ENCODE measurements at regions not wholly inside any gene's neighbourhood (a gene's known extent, or its start where the extent isn't known, plus 50 kb on each side); places are given as distances from the start of the nearest gene placed in this dataset.
A peak's percentile ranks its signal among the peaks of the same experiment; 100 is the strongest.

- Histone ChIP-seq H3K4me3 (ENCODE audit: insufficient read length, low read depth) (no peak overlapping the region), H3K27me3 (ENCODE audit: insufficient read depth, insufficient read length) (no peaks in the 10 kb centered on the region), H3K9me3 (ENCODE audit: insufficient read depth, low read length) (no peaks in the 10 kb centered on the region), H3K9ac (ENCODE audit: insufficient read length, low read depth) (no peak overlapping the region), H3K4me1 (ENCODE audit: insufficient read depth, insufficient read length) (no peaks in the 10 kb centered on the region), H3K36me3 (ENCODE audit: insufficient read depth, insufficient read length, low read length) (no peaks in the 10 kb centered on the region)
- DNase-seq (ENCODE audit: low read depth, low spot score) = no peak
- TF ChIP-seq ZNF274 (IDR thresholded peaks at IDR 0.05; ENCODE audit: low read depth, low read length) (no peak), YY1 (IDR thresholded peaks at IDR 0.05; ENCODE audit: insufficient read depth, insufficient read length) (no peak), SUZ12 (IDR thresholded peaks at IDR 0.05; ENCODE audit: extremely low read depth, insufficient read depth, insufficient read length) (no peak)
Observed at GRCh38 chr14:71229875-71230274, 322.6 kb downstream of the PCNX1 start.

GRCh38 chr14:71230897-71231296 is 323.6 kb downstream of the PCNX1 start:
- no peaks in the 10 kb centered on the region for H3K9me3 ChIP-seq (ENCODE audit: insufficient read depth, low read length)
- peak overlapping the region; percentile 4 for H3K4me3 ChIP-seq (ENCODE audit: insufficient read length, low read depth)
- H3K4me1 ChIP-seq (ENCODE audit: insufficient read depth, insufficient read length) = no peaks in the 10 kb centered on the region
- DNase-seq (ENCODE audit: low read depth, low spot score) = no peak
- H3K9ac ChIP-seq (ENCODE audit: insufficient read length, low read depth) = no peak overlapping the region
- no peaks in the 10 kb centered on the region for H3K36me3 ChIP-seq (ENCODE audit: insufficient read depth, insufficient read length, low read length)
- no peaks in the 10 kb centered on the region for H3K27me3 ChIP-seq (ENCODE audit: insufficient read depth, insufficient read length)
- TF ChIP-seq ZNF274 (IDR thresholded peaks at IDR 0.05; ENCODE audit: low read depth, low read length) (no peak), SUZ12 (IDR thresholded peaks at IDR 0.05; ENCODE audit: extremely low read depth, insufficient read depth, insufficient read length) (no peak), YY1 (IDR thresholded peaks at IDR 0.05; ENCODE audit: insufficient read depth, insufficient read length) (no peak)

GRCh38 chr14:71231521-71232393 is 324.5 kb downstream of the PCNX1 start:
- DNase-seq (ENCODE audit: low read depth, low spot score) = no peak
- H3K4me3 ChIP-seq (ENCODE audit: insufficient read length, low read depth) = no peak overlapping the region
- TF ChIP-seq ZNF274 (IDR thresholded peaks at IDR 0.05; ENCODE audit: low read depth, low read length) = no peak
- no peak for TF ChIP-seq YY1 (IDR thresholded peaks at IDR 0.05; ENCODE audit: insufficient read depth, insufficient read length)
- TF ChIP-seq SUZ12 (IDR thresholded peaks at IDR 0.05; ENCODE audit: extremely low read depth, insufficient read depth, insufficient read length) = no peak

GRCh38 chr14:71232506-71232905 is 325.2 kb downstream of the PCNX1 start:
- H3K9ac ChIP-seq (ENCODE audit: insufficient read length, low read depth) = no peak overlapping the region
- no peaks in the 10 kb centered on the region for H3K36me3 ChIP-seq (ENCODE audit: insufficient read depth, insufficient read length, low read length)
- TF ChIP-seq ZNF274 (IDR thresholded peaks at IDR 0.05; ENCODE audit: low read depth, low read length) (no peak), SUZ12 (IDR thresholded peaks at IDR 0.05; ENCODE audit: extremely low read depth, insufficient read depth, insufficient read length) (no peak), YY1 (IDR thresholded peaks at IDR 0.05; ENCODE audit: insufficient read depth, insufficient read length) (no peak)
- H3K9me3 ChIP-seq (ENCODE audit: insufficient read depth, low read length) = no peaks in the 10 kb centered on the region
- DNase-seq (ENCODE audit: low read depth, low spot score) = no peak
- no peaks in the 10 kb centered on the region for H3K4me1 ChIP-seq (ENCODE audit: insufficient read depth, insufficient read length)
- no peaks in the 10 kb centered on the region for H3K27me3 ChIP-seq (ENCODE audit: insufficient read depth, insufficient read length)
- H3K4me3 ChIP-seq (ENCODE audit: insufficient read length, low read depth) = no peak overlapping the region

More at GRCh38 chr14:71231521-71232393, 324.5 kb downstream of the PCNX1 start:
- Histone ChIP-seq H3K9ac (ENCODE audit: insufficient read length, low read depth) (no peak overlapping the region), H3K9me3 (ENCODE audit: insufficient read depth, low read length) (no peaks in the 10 kb centered on the region), H3K4me1 (ENCODE audit: insufficient read depth, insufficient read length) (no peaks in the 10 kb centered on the region), H3K36me3 (ENCODE audit: insufficient read depth, insufficient read length, low read length) (no peaks in the 10 kb centered on the region), H3K27me3 (ENCODE audit: insufficient read depth, insufficient read length) (no peaks in the 10 kb centered on the region)

- Histone ChIP-seq H3K4me1 (ENCODE audit: insufficient read depth, insufficient read length) (no peaks in the 10 kb centered on the region), H3K9me3 (ENCODE audit: insufficient read depth, low read length) (no peaks in the 10 kb centered on the region), H3K27me3 (ENCODE audit: insufficient read depth, insufficient read length) (no peaks in the 10 kb centered on the region), H3K4me3 (ENCODE audit: insufficient read length, low read depth) (no peak overlapping the region), H3K9ac (ENCODE audit: insufficient read length, low read depth) (no peak overlapping the region), H3K36me3 (ENCODE audit: insufficient read depth, insufficient read length, low read length) (no peaks in the 10 kb centered on the region)
- DNase-seq (ENCODE audit: low read depth, low spot score) = no peak
- TF ChIP-seq SUZ12 (IDR thresholded peaks at IDR 0.05; ENCODE audit: extremely low read depth, insufficient read depth, insufficient read length) = no peak
- no peak for TF ChIP-seq ZNF274 (IDR thresholded peaks at IDR 0.05; ENCODE audit: low read depth, low read length)
- no peak for TF ChIP-seq YY1 (IDR thresholded peaks at IDR 0.05; ENCODE audit: insufficient read depth, insufficient read length)
Observed at GRCh38 chr14:71235875-71236274, 328.6 kb downstream of the PCNX1 start.

GRCh38 chr14:71236487-71236886 is 329.2 kb downstream of the PCNX1 start:
- Histone ChIP-seq H3K9ac (ENCODE audit: insufficient read length, low read depth) (no peak overlapping the region), H3K27me3 (ENCODE audit: insufficient read depth, insufficient read length) (no peaks in the 10 kb centered on the region), H3K9me3 (ENCODE audit: insufficient read depth, low read length) (no peaks in the 10 kb centered on the region), H3K36me3 (ENCODE audit: insufficient read depth, insufficient read length, low read length) (no peaks in the 10 kb centered on the region), H3K4me1 (ENCODE audit: insufficient read depth, insufficient read length) (no peaks in the 10 kb centered on the region), H3K4me3 (ENCODE audit: insufficient read length, low read depth) (no peak overlapping the region)
- no peak for DNase-seq (ENCODE audit: low read depth, low spot score)
- TF ChIP-seq SUZ12 (IDR thresholded peaks at IDR 0.05; ENCODE audit: extremely low read depth, insufficient read depth, insufficient read length) = no peak
- TF ChIP-seq ZNF274 (IDR thresholded peaks at IDR 0.05; ENCODE audit: low read depth, low read length) = no peak
- no peak for TF ChIP-seq YY1 (IDR thresholded peaks at IDR 0.05; ENCODE audit: insufficient read depth, insufficient read length)

GRCh38 chr14:71237556-71237955 is 330.3 kb downstream of the PCNX1 start:
- Histone ChIP-seq H3K4me1 (ENCODE audit: insufficient read depth, insufficient read length) (no peaks in the 10 kb centered on the region), H3K4me3 (ENCODE audit: insufficient read length, low read depth) (no peak overlapping the region), H3K9ac (ENCODE audit: insufficient read length, low read depth) (no peak overlapping the region), H3K9me3 (ENCODE audit: insufficient read depth, low read length) (no peaks in the 10 kb centered on the region), H3K36me3 (ENCODE audit: insufficient read depth, insufficient read length, low read length) (no peaks in the 10 kb centered on the region), H3K27me3 (ENCODE audit: insufficient read depth, insufficient read length) (no peaks in the 10 kb centered on the region)
- no peak for DNase-seq (ENCODE audit: low read depth, low spot score)
- TF ChIP-seq ZNF274 (IDR thresholded peaks at IDR 0.05; ENCODE audit: low read depth, low read length) = no peak
- no peak for TF ChIP-seq YY1 (IDR thresholded peaks at IDR 0.05; ENCODE audit: insufficient read depth, insufficient read length)
